CD4-positive, alpha-beta T cell (primary cell): ENCODE measurements at regions not wholly inside any gene's neighbourhood (a gene's known extent, or its start where the extent isn't known, plus 50 kb on each side); places are given as distances from the start of the nearest gene placed in this dataset.
A peak's percentile ranks its signal among the peaks of the same experiment; 100 is the strongest.

Experiments used
- ATAC-seq: fragments of 200-7000 bp; cut with Tn5 transposase; one replicate; pipeline ENCODE4 v1.10.0; 2022; ENCODE audit warnings: mild to moderate bottlenecking; ENCODE audit not compliant: poor library complexity
- CTCF ChIA-PET: fragments of 350-600 bp; sonication (Branson Sonifier 250); formaldehyde crosslinking; loops from one replicate; lab custom pipeline; 2021; ENCODE audit warnings: antibody characterized with exemption, inconsistent platforms; lab: Charles Lee
- POLR2A ChIA-PET: fragments of 350-600 bp; sonication (Branson Sonifier 250); formaldehyde crosslinking; loops from one replicate; lab custom pipeline; 2021; ENCODE audit warnings: antibody characterized with exemption, inconsistent platforms; lab: Charles Lee
- DNase-seq, 14 experiments: peaks; one replicate each; pipeline ENCODE4 v3.0.0-alpha.2; 2013 to 2020; ENCODE audit warnings: mixed read lengths in 2 of 14
- H3K27ac ChIP-seq, 2 donors: one replicate each; pipeline versions ENCODE4 v1.5.1 to v1.7.0; 2013; ENCODE audit warnings: low read length in 2 of 2, low read depth in 1 of 2, mild to moderate bottlenecking in 1 of 2
- H3K27me3 ChIP-seq, 2 experiments: 1 replicate in 1 of 2; 2 replicates in 1 of 2; pipeline versions ENCODE4 v1.6.1 to v1.7.0; 2013; ENCODE audit warnings: low read length in 2 of 2, control low read depth in 1 of 2, mild to moderate bottlenecking in 1 of 2, moderate library complexity in 1 of 2; ENCODE audit not compliant: insufficient read depth in 2 of 2, control insufficient read depth in 1 of 2
- H3K36me3 ChIP-seq: one replicate; pipeline ENCODE4 v1.6.1; 2013; ENCODE audit warnings: low read length, control low read depth; ENCODE audit not compliant: insufficient read depth
- H3K4me1 ChIP-seq: one replicate; pipeline ENCODE4 v1.6.1; 2013; ENCODE audit warnings: low read length, control low read depth; ENCODE audit not compliant: insufficient read depth
- H3K4me3 ChIP-seq: one replicate; pipeline ENCODE4 v1.5.1; 2013; ENCODE audit warnings: mild to moderate bottlenecking, low read length, moderate library complexity
- H3K9me3 ChIP-seq, 2 experiments: 1 replicate in 1 of 2; 2 replicates in 1 of 2; pipeline versions ENCODE4 v1.6.1 to v1.7.0; 2013; ENCODE audit warnings: low read length in 2 of 2, mild to moderate bottlenecking in 2 of 2, control low read depth in 1 of 2, moderate library complexity in 1 of 2; ENCODE audit not compliant: control insufficient read depth in 1 of 2, insufficient read depth in 1 of 2
- H3K27ac Mint-ChIP-seq: one replicate; pipeline ENCODE4 v1.8.0; 2020; ENCODE audit warnings: mixed read lengths
- H3K27me3 Mint-ChIP-seq: one replicate; pipeline ENCODE4 v1.8.0; 2021; ENCODE audit warnings: mixed read lengths
- H3K36me3 Mint-ChIP-seq: one replicate; pipeline ENCODE4 v1.8.0; 2021; ENCODE audit warnings: low read depth, mixed read lengths
- H3K4me1 Mint-ChIP-seq: one replicate; pipeline ENCODE4 v1.8.0; 2021; ENCODE audit warnings: low read depth, mixed read lengths
- H3K4me3 Mint-ChIP-seq: one replicate; pipeline ENCODE4 v1.8.0; 2020; ENCODE audit warnings: mild to moderate bottlenecking, mixed read lengths
- H3K9me3 Mint-ChIP-seq: one replicate; pipeline ENCODE4 v1.8.0; 2020; ENCODE audit warnings: mixed read lengths
- intact Hi-C, 2 experiments: fragments of 100-400 bp; cut with DNase I in 1 of 2; cut with micrococcal nuclease in 1 of 2; formaldehyde crosslinking; loops; one replicate each; pipeline versions ENCODE4 v1.15.1 to v1.9.0; 2023 to 2025; cut with DNase I, micrococcal nuclease
- TF ChIP-seq, protein P1 (sequence below): fragments of 200-600 bp; IDR thresholded peaks from one replicate; pipeline ENCODE4 v1.8.0; 2022; ENCODE audit warnings: antibody characterized with exemption, mild to moderate bottlenecking

DNA sequence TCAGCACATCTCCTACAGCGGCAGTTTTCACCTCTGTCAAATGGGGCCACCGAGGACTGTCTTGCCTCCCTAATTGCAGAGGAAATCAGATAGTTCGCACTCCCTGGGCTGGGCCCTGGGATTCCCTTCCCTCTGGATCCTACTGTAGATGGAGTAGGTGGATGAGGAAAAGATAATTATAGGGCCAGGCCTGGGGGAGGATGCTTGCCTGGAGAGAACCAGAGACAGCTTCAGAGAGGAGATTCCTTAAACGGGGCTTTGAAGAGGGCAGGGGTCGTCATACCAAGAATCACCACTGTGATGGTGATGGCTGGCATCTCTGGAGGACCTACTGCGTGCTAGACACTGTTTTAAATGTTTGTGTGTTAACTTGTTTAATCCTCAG, 50.8 kb upstream of the SLC6A6 start:
- CTCF ChIA-PET, result no interaction called here
- H3K27ac Mint-ChIP-seq, result no peak overlapping the region
- intact Hi-C loops, result no loop called here
- no peaks in the 10 kb centered on the region for H3K9me3 Mint-ChIP-seq
- Histone ChIP-seq H3K9me3 (peaks cover 0 to 4% of the 10 kb centered on the region in 2 experiments), H3K4me1 (no peaks in the 10 kb centered on the region), H3K36me3 (no peaks in the 10 kb centered on the region), H3K4me3 (no peak overlapping the region), H3K27me3 (no peaks in the 10 kb centered on the region), H3K27ac (no peak overlapping the region)
- H3K4me3 Mint-ChIP-seq, result no peak overlapping the region
- no peaks in the 10 kb centered on the region for H3K4me1 Mint-ChIP-seq
- POLR2A ChIA-PET, result no interaction called here
- no peak for ATAC-seq
- H3K36me3 Mint-ChIP-seq, result no peaks in the 10 kb centered on the region
- DNase-seq, result no peak
- H3K27me3 Mint-ChIP-seq, result no peaks in the 10 kb centered on the region
- TF ChIP-seq, protein P1, sequence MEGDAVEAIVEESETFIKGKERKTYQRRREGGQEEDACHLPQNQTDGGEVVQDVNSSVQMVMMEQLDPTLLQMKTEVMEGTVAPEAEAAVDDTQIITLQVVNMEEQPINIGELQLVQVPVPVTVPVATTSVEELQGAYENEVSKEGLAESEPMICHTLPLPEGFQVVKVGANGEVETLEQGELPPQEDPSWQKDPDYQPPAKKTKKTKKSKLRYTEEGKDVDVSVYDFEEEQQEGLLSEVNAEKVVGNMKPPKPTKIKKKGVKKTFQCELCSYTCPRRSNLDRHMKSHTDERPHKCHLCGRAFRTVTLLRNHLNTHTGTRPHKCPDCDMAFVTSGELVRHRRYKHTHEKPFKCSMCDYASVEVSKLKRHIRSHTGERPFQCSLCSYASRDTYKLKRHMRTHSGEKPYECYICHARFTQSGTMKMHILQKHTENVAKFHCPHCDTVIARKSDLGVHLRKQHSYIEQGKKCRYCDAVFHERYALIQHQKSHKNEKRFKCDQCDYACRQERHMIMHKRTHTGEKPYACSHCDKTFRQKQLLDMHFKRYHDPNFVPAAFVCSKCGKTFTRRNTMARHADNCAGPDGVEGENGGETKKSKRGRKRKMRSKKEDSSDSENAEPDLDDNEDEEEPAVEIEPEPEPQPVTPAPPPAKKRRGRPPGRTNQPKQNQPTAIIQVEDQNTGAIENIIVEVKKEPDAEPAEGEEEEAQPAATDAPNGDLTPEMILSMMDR, result no peak

DNA sequence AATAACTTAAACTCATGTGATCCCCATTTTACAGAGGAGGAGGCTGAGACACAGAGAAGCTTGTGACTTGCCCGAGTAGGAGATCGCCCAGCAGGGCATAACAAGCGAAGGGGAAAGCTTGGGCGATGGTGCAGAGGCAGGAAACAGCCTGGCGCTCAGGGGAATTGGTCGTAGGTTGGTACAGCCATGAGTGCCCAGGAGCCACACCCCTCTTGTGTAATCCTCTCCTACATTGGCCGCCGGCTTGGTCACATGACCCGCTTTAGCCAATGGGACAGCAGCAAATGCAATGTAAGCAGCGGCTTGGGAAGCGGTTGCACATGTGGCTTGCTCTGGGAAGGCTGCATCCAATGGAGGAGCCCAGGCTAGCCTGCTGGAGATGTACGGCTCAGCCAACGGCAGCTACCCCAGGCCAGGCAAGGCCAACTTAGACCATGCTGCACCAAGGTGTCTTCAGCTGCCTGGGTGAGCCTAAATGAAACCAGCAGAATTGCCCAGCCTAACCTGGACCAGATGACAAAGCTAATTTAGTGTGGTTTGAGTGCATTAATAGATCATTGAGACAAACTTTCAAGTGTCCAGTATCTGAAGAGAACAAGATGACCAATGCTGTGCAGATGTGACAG, 50.3 kb upstream of the SLC6A6 start:
- H3K27me3 Mint-ChIP-seq, result no peaks in the 10 kb centered on the region
- H3K36me3 Mint-ChIP-seq, result no peaks in the 10 kb centered on the region
- H3K4me3 ChIP-seq, result no peak overlapping the region
- peaks cover 0 to 4% of the 10 kb centered on the region in 2 experiments for H3K9me3 ChIP-seq
- intact Hi-C loops, result no loop called here
- no peaks in the 10 kb centered on the region for H3K9me3 Mint-ChIP-seq
- ChIA-PET CTCF (interaction anchor here (0.7 kb wide), 1 partner anchor 110 kb away, joined by 3 read pairs; no protein-coding TSS in a partner anchor), POLR2A (no interaction called here)
- ATAC-seq (no peak), DNase-seq (peak in 1 of 14 experiments; percentile 23)
- no peak overlapping the region for H3K27ac ChIP-seq
- TF ChIP-seq, protein P1, result no peak
- H3K27ac Mint-ChIP-seq, result no peak overlapping the region
- H3K36me3 ChIP-seq, result no peaks in the 10 kb centered on the region
- no peaks in the 10 kb centered on the region for H3K4me1 Mint-ChIP-seq
- H3K4me3 Mint-ChIP-seq, result no peak overlapping the region
- no peaks in the 10 kb centered on the region for H3K27me3 ChIP-seq
- no peaks in the 10 kb centered on the region for H3K4me1 ChIP-seq
